ENCODE measurements at regions not wholly inside any gene's neighbourhood (a gene's known extent, or its start where the extent isn't known, plus 50 kb on each side); places are given as distances from the start of the nearest gene placed in this dataset.

DNA sequence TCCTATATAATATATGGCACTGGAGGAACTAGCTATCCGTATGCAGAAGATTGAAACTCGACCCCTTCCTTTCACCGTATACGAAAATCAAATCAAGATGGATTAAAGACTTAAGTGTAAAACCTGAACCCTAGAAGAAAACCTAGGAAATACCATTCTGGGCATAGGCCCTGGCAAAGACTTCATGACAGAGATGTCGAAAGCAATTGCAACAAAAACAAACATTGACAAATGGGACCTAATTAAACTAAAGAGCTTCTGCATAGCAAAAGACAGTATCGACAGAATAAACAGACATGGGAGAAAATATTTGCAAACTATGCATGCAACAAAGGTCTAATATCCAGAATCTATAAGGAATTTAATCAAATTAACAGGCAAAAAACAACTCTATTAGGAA is 61.4 kb upstream of the HDAC9 start:
- H3K4me3 ChIP-seq (ENCODE audit: low read depth, low read length, poor library complexity, severe bottlenecking): no peak overlapping the region

DNA sequence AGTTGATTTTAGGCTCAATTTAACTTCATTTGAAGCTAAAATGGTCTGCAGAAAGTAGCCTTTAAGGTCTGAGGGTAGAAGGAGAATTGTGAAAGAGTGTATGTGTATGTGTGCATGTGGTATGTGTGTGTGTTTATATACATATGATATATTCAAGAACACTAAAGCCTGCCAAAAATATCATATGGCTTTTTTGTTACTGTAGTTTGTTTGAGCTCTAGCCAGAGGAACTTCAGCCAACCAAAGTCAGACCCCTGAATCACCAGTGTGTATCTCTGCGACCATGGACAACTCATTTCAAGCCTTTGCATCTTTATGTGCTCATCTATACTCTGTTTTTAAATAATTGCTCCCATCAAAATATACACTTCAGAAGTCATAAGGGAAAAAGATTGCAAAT is 58.4 kb upstream of the HDAC9 start:
- H3K36me3 ChIP-seq (ENCODE audit: insufficient read depth, low read length): no peaks in the 10 kb centered on the region
- no peak overlapping the region for H3K27ac ChIP-seq (ENCODE audit: low read depth, low read length, poor library complexity, severe bottlenecking)
- DNase-seq (ENCODE audit: low spot score): no peak
- no peak overlapping the region for H3K4me2 ChIP-seq (ENCODE audit: low read length)
- BruUV-seq (replicated peaks): no TSS peak
- no peaks in the 10 kb centered on the region for H3K4me1 ChIP-seq (ENCODE audit: insufficient read depth, low read length, poor library complexity, severe bottlenecking)
- H4K20me1 ChIP-seq (ENCODE audit: insufficient read depth, low read length): no peaks in the 10 kb centered on the region
- no peak overlapping the region for H2AFZ ChIP-seq (ENCODE audit: low read length)
- no peaks in the 10 kb centered on the region for H3K79me2 ChIP-seq (ENCODE audit: insufficient read depth, low read depth, low read length)
- H3K9me2 ChIP-seq (ENCODE audit: insufficient read depth, low read length): no peaks in the 10 kb centered on the region
- no peak for TF ChIP-seq EZH2phosphoT487 (IDR thresholded peaks at IDR 0.05; ENCODE audit: borderline replicate concordance, low read depth, low read length)
- no peak for TF ChIP-seq CTCF (conservative IDR thresholded peaks at IDR 0.05; ENCODE audit: low read length)
- H3K9me3 ChIP-seq (ENCODE audit: low read length): no peaks in the 10 kb centered on the region
- ChIA-PET CTCF (ENCODE audit: unreplicated experiment) (interaction anchor here (0.6 kb wide), 1 partner anchor 229 kb away, joined by 3 read pairs; no protein-coding TSS in a partner anchor), POLR2A (no interaction called here)
- H3K4me3 ChIP-seq (ENCODE audit: low read depth, low read length, poor library complexity, severe bottlenecking): no peak overlapping the region
- intact Hi-C loops (cut with micrococcal nuclease; ENCODE audit: unreplicated experiment): no loop called here

More for the DNA sequence above, 61.4 kb upstream of the HDAC9 start:
- POLR2A ChIA-PET: no interaction called here
- H3K4me2 ChIP-seq (ENCODE audit: low read length): no peak overlapping the region
- intact Hi-C loops (cut with micrococcal nuclease; ENCODE audit: unreplicated experiment): no loop called here
- no peaks in the 10 kb centered on the region for H3K4me1 ChIP-seq (ENCODE audit: insufficient read depth, low read length, poor library complexity, severe bottlenecking)
- H2AFZ ChIP-seq (ENCODE audit: low read length): no peak overlapping the region
- no peaks in the 10 kb centered on the region for H3K9me2 ChIP-seq (ENCODE audit: insufficient read depth, low read length)
- no peak for DNase-seq (ENCODE audit: low spot score)
- CTCF ChIA-PET (ENCODE audit: unreplicated experiment): no interaction called here
- no peaks in the 10 kb centered on the region for H3K79me2 ChIP-seq (ENCODE audit: insufficient read depth, low read depth, low read length)
- no peak overlapping the region for H3K27ac ChIP-seq (ENCODE audit: low read depth, low read length, poor library complexity, severe bottlenecking)
- TF ChIP-seq EZH2phosphoT487 (IDR thresholded peaks at IDR 0.05; ENCODE audit: borderline replicate concordance, low read depth, low read length) (no peak), CTCF (conservative IDR thresholded peaks at IDR 0.05; ENCODE audit: low read length) (no peak)
- H3K36me3 ChIP-seq (ENCODE audit: insufficient read depth, low read length): no peaks in the 10 kb centered on the region
- H4K20me1 ChIP-seq (ENCODE audit: insufficient read depth, low read length): no peaks in the 10 kb centered on the region
- no TSS peak for BruUV-seq (replicated peaks)
- H3K9me3 ChIP-seq (ENCODE audit: low read length): no peaks in the 10 kb centered on the region

- no peak overlapping the region for H2AFZ ChIP-seq (ENCODE audit: low read length)
- no peak for TF ChIP-seq EZH2phosphoT487 (IDR thresholded peaks at IDR 0.05; ENCODE audit: borderline replicate concordance, low read depth, low read length)
- no peak for TF ChIP-seq CTCF (conservative IDR thresholded peaks at IDR 0.05; ENCODE audit: low read length)
- DNase-seq (ENCODE audit: low spot score): no peak
- no peaks in the 10 kb centered on the region for H4K20me1 ChIP-seq (ENCODE audit: insufficient read depth, low read length)
- H3K9me2 ChIP-seq (ENCODE audit: insufficient read depth, low read length): no peaks in the 10 kb centered on the region
- no peak overlapping the region for H3K27ac ChIP-seq (ENCODE audit: low read depth, low read length, poor library complexity, severe bottlenecking)
- H3K36me3 ChIP-seq (ENCODE audit: insufficient read depth, low read length): no peaks in the 10 kb centered on the region
- intact Hi-C loops (cut with micrococcal nuclease; ENCODE audit: unreplicated experiment): no loop called here
- no peaks in the 10 kb centered on the region for H3K4me1 ChIP-seq (ENCODE audit: insufficient read depth, low read length, poor library complexity, severe bottlenecking)
- ChIA-PET POLR2A (interaction anchor here (0.6 kb wide), 1 partner anchor 21 kb away, joined by 3 read pairs; no protein-coding TSS in a partner anchor), CTCF (ENCODE audit: unreplicated experiment) (no interaction called here)
- H3K79me2 ChIP-seq (ENCODE audit: insufficient read depth, low read depth, low read length): no peaks in the 10 kb centered on the region
- H3K4me3 ChIP-seq (ENCODE audit: low read depth, low read length, poor library complexity, severe bottlenecking): no peak overlapping the region
- BruUV-seq (replicated peaks): no TSS peak
- H3K4me2 ChIP-seq (ENCODE audit: low read length): no peak overlapping the region
- H3K9me3 ChIP-seq (ENCODE audit: low read length): no peaks in the 10 kb centered on the region
These were observed 54.6 kb upstream of the HDAC9 start for GRCh38 chr7:18440934-18441333.
